Endothelial cell (in vitro differentiated cells): ENCODE measurements at regions not wholly inside any gene's neighbourhood (a gene's known extent, or its start where the extent isn't known, plus 50 kb on each side); places are given as distances from the start of the nearest gene placed in this dataset.
"Not testable (repeated sequence)": the region's sequence is repeated elsewhere in the genome, so short reads cannot be mapped to it uniquely, and the experiment has no call there.

Experiments used
- DNase-seq: peaks from one replicate; pipeline ENCODE4 v3.0.0; 2021; ENCODE audit warnings: low spot score
- H3K27ac Mint-ChIP-seq: one replicate; pipeline ENCODE4 v1.8.0; 2021; ENCODE audit warnings: mixed read lengths, inconsistent platforms; ENCODE audit not compliant: unreplicated experiment
- H3K27me3 Mint-ChIP-seq: one replicate; pipeline ENCODE4 v1.8.0; 2021; ENCODE audit warnings: mild to moderate bottlenecking, moderate library complexity, mixed read lengths, inconsistent platforms; ENCODE audit not compliant: unreplicated experiment
- H3K36me3 Mint-ChIP-seq: one replicate; pipeline ENCODE4 v1.8.0; 2021; ENCODE audit warnings: mild to moderate bottlenecking, low read depth, mixed read lengths, inconsistent platforms; ENCODE audit not compliant: unreplicated experiment
- H3K4me1 Mint-ChIP-seq: one replicate; pipeline ENCODE4 v1.8.0; 2021; ENCODE audit warnings: mild to moderate bottlenecking, mixed read lengths, inconsistent platforms; ENCODE audit not compliant: unreplicated experiment
- H3K4me3 Mint-ChIP-seq: one replicate; pipeline ENCODE4 v1.8.0; 2021; ENCODE audit warnings: mild to moderate bottlenecking, mixed read lengths, inconsistent platforms; ENCODE audit not compliant: unreplicated experiment
- H3K9me3 Mint-ChIP-seq: one replicate; pipeline ENCODE4 v1.8.0; 2021; ENCODE audit warnings: mixed read lengths, inconsistent platforms; ENCODE audit not compliant: unreplicated experiment
- CTCF ChIP-seq: fragments of 200-600 bp; sonication (generic); IDR thresholded peaks from one replicate; pipeline ENCODE4 v1.5.0; 2021; ENCODE audit warnings: antibody characterized with exemption; ENCODE audit not compliant: unreplicated experiment

- Mint-ChIP-seq H3K9me3 (no peaks in the 10 kb centered on the region), H3K36me3 (no peaks in the 10 kb centered on the region), H3K4me3 (no peak overlapping the region), H3K27ac (no peak overlapping the region), H3K4me1 (no peaks in the 10 kb centered on the region), H3K27me3 (no peaks in the 10 kb centered on the region)
- TF ChIP-seq CTCF = no peak
- DNase-seq = no peak
Measured at GRCh38 chr14:25699981-25700380, 650.0 kb upstream of the STXBP6 start.

- Mint-ChIP-seq H3K27ac (no peak overlapping the region), H3K36me3 (no peaks in the 10 kb centered on the region), H3K27me3 (no peaks in the 10 kb centered on the region), H3K9me3 (no peaks in the 10 kb centered on the region), H3K4me1 (no peaks in the 10 kb centered on the region), H3K4me3 (no peak overlapping the region)
- no peak for TF ChIP-seq CTCF
- no peak for DNase-seq
Measured at GRCh38 chr14:25698111-25698510, 648.2 kb upstream of the STXBP6 start.

- no peak overlapping the region for H3K27ac Mint-ChIP-seq
- no peaks in the 10 kb centered on the region for H3K9me3 Mint-ChIP-seq
- no peaks in the 10 kb centered on the region for H3K4me1 Mint-ChIP-seq
- no peaks in the 10 kb centered on the region for H3K36me3 Mint-ChIP-seq
- no peak overlapping the region for H3K4me3 Mint-ChIP-seq
- no peak for DNase-seq
- no peak for TF ChIP-seq CTCF
- no peaks in the 10 kb centered on the region for H3K27me3 Mint-ChIP-seq
Measured at GRCh38 chr14:25696176-25696575, 646.2 kb upstream of the STXBP6 start.

GRCh38 chr14:25685004-25685403 lies 635.1 kb upstream of the STXBP6 start:
- no peak for TF ChIP-seq CTCF
- Mint-ChIP-seq H3K4me3 (no peak overlapping the region), H3K27ac (no peak overlapping the region), H3K4me1 (no peaks in the 10 kb centered on the region), H3K27me3 (peaks cover 3% of the 10 kb centered on the region), H3K36me3 (no peaks in the 10 kb centered on the region), H3K9me3 (no peaks in the 10 kb centered on the region)
- no peak for DNase-seq

GRCh38 chr14:25680934-25681333 lies 631.0 kb upstream of the STXBP6 start:
- DNase-seq = no peak
- Mint-ChIP-seq H3K4me3 (no peak overlapping the region), H3K36me3 (no peaks in the 10 kb centered on the region), H3K9me3 (no peaks in the 10 kb centered on the region), H3K27me3 (peaks cover 2% of the 10 kb centered on the region), H3K4me1 (peaks cover 6% of the 10 kb centered on the region), H3K27ac (no peak overlapping the region)
- TF ChIP-seq CTCF = no peak

GRCh38 chr14:25680511-25680910 lies 630.6 kb upstream of the STXBP6 start:
- H3K9me3 Mint-ChIP-seq, DNase-seq, H3K4me1 Mint-ChIP-seq, H3K36me3 Mint-ChIP-seq, H3K27ac Mint-ChIP-seq, H3K27me3 Mint-ChIP-seq, H3K4me3 Mint-ChIP-seq: not testable (repeated sequence)
